SHP77 treated with DMSO at 0.1 percent for 48 hours (cell line): ENCODE measurements at regions not wholly inside any gene's neighbourhood (a gene's known extent, or its start where the extent isn't known, plus 50 kb on each side); places are given as distances from the start of the nearest gene placed in this dataset.

ENCODE experiments used
- DNase-seq: peaks from one replicate; lab custom pipeline; 2025; lab: John Stamatoyannopoulos, UW

DNA sequence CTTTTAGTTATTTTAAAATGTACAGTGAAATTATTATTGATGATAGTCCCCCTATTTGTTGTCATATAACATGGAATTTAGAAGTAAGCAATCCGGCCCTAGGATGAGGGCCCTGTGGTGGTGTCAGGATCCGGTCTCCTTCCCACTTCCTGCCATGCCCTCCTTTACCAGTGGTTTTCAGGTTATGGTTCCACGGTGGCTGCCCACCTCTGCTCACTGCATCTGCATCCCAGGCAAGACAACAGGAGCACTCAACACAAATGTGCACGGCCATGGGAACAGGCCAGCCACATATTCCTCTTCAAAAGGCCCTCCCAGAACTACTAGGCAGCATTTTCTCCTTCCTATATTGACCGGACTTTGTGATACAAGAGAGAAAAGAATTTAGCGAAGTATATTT is 1007.2 kb downstream of the TBC1D22A start:
- no peak for DNase-seq

DNA sequence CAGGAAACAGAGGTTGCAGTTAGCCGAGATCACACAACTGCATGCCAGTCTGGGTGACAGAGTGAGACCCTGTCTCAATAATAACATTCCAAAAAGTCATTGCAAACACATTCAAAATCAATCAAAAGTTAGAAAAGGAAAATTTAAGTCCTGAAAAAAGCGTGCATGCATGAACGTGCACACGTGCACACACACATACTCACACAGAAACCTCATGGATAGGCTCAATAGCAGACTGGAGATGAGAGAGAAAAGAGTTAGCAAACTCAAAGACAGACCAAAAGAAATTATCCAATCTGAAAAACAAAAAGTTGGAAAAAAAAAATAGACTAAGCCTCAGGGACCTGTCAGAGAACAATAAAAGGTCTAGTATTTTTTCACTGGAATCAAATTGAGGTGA is 1005.6 kb downstream of the TBC1D22A start:
- no peak for DNase-seq

DNA sequence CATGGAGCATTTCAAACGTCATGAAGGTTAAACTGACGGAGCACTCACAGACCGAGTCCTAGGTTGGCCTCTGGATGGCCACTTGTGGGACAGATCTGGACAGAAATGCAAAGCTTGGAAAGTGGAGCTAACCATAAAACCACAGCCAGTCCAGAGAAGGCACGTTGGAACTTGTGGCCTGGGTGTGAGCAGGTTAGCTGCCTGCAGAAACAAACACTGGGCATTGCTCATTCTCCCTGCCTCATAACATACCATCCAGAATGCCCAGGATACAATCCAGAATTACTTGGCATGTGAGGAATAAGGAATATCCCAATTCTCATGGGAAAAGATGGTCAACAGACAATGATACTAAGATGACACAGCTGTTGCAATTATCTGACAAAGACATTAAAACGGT is 1005.0 kb downstream of the TBC1D22A start:
- no peak for DNase-seq

DNA sequence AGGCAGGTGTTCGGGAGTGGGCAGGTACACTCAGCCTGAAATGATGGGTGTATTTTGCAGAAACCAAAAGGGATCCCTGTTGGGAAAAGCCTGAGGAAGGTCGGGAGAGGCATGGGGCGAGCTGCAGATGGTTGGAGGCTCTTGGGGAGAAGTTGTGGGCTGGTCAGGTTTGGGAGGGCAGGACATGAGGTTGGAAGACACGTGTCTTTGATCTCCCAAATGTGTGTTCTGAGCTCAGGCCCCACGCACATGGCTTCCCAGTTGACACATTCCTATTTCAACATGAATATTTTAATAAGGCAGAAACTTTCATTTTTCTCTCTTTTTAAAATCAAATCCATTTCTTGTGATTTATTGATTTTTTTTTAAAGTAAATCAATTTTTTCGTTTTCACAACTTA is 1003.3 kb downstream of the TBC1D22A start:
- DNase-seq, result no peak

DNA sequence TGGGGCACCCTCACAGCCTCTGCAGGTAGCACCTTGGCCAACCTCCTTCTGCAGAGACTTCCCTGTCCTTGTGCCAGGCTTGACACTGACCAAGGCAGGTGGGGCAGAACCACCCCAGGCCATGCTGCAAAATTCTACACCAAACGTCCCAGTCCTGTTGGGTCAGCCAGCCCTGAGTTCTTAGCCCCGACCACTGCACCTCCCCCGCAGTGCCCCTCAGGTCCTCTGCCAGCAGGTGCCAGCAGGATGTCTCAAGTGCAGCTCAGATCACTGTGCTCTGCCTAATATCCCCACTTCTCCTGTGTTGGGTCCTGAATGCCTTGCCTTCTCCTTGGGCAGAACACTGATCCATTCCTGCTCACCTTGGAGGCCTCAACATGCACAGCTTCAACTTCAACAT is 999.7 kb downstream of the TBC1D22A start:
- no peak for DNase-seq

DNA sequence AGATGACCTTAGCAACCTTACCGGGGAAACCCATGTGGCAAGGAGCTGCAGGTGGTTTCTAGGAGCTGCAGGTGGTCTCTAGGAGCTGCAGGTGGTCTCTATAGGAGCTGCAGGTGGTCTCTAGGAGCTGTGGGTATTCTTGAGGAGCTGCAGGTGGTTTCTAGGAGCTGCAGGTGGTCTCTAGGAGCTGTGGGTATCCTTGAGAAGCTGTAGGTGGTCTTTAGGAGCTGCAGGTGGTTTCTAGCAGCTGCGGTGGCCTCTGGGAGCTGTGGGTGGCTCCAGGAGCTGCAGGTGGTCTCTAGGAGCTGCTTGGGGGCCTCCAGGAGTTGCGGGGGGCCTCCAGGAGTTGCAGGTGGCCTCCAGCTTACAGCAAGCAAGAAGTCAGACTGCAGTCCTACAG is 997.5 kb downstream of the TBC1D22A start:
- DNase-seq, result no peak

DNA sequence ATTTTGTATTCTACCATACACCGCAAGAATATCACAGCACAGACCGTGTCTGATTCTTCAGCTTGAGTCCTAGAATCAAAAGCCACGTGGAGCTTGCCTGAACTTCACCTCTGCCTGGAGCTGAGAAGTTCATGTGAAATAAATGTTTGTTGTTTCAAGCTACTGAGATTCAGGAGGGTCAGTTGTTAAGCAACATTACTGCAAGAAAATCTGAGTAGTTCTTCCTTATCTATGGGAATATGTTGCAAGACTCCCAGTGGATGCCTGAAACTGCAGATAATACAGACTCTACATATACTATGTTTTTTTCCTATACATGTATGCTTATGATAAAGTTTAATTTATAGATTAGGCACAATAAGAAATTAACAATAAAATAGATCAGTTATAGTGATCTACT is 995.3 kb downstream of the TBC1D22A start:
- DNase-seq, result no peak

DNA sequence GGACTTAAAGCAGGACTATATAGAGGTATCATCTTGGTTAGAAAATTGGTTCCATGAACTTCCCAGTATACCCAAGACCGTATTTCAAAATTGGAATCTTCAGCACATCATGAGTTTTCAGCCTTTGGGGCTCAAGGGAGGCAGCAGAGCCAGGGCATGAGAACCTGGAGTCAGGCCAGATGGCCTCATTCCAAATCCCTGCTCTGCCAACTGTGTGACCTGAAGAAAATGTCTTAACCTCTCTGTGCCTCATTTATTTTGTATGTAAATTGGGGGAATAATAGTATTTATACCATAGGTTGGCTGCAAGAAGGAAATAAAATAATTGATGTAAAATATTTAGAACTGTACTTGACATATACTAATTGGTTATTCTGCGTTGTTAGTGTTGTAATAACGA is 987.6 kb downstream of the TBC1D22A start:
- no peak for DNase-seq

DNA sequence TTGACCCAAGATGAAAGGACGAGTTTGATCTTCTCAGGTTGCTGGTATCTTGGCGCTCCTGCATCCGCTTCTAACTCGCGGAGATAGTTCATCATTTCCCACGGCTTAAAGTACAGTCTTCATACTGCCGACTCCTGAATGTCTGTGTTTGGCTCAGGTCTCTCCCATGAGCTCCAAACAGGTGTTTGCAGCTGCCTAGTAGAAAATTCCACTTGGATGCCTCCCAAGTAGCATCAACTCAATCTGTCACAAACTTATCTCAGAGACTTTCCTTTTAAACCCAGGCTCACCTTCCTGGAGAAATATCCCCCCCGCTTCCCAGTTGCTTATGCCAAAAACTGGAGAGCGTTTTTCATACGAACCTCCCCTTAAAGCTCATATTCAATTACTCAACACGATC is 986.5 kb downstream of the TBC1D22A start:
- no peak for DNase-seq

DNA sequence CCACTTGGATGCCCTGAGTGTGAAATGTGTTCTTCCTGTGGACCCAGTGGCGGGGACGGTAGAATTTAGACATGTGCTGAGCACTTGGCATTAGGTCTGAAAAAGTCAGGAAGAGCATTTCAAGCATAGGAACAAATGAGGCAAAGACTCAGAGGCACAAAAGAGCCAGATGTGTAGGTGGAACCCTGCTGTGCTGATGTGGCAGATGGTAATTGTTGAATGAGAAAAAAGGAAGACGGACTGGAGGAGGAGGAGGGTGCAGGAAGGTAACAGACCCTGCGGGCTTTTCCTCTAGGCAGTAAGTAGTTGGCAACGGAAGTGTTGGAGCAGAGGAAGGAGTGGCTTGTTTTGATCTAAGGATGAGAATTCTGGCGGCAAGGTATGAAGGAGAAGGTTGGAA is 985.8 kb downstream of the TBC1D22A start:
- DNase-seq, result no peak

DNA sequence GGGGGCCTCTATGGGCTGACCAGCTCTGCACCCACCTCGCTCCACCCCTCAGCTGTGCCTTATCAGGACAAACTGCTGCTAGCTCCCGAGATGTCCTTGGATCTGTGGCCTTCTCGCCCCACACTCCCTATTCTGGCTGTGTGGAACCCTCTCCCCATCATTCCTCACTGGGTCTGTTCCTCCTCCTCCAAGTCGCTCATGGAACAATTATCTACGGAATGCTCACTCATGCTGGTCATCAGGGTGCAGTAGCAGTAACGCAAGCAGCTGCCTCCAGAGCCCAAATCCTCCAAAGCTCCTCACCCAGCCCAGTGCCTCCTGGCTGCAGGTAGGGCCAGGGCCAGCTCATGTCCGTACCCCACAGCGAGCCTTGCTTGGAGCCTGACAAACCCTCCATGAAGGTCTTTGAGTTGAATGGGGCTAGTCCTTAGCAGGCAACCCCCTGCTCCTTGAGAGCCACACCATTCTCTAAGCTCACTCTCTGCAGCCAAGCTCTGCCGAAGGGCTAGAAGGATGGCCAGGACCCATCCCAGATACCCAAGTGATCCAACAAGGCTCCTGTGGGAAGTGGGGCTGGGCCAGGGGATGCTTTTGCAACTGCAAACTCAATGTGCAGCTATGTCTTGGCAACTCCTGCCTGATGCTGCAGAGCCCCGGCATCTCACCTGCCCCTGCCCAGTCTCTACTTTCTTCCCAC is 977.8 kb downstream of the TBC1D22A start:
- no peak for DNase-seq

DNA sequence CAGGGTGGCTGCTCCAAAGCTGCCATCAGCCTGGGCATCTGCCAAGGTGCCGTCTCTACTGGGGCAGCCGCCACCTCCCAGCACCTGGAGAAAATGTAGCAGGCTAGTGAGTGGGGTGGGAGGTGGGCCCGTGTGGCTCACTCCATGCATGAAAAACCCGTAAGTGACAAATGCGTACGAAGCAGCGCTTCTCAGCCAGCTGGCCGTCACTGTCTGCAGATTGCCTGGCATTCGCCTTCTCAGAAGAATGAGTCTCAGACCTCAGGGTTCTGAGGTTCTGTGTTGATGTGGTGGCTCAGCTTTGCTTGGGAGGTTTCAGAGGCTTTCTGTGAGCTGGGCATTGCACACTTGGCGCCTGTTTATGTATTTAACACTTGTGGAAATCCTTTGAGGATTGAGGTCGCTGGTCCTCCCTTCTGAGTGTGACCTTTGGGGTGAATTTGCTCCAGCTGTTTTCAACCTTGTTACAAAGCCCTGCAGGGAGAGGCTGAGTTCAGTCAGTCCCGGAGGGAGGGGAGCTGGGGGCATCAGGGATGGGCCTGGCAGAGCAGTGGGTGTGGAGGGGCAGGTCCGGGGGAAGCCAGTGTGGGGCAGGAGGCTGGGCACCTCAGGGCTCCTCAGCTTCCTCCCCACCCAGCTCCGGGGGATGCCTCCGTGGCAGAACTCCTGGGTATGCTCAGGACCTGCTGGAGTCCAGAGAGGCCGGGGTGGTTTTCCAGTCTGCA is 977.0 kb downstream of the TBC1D22A start:
- DNase-seq, result no peak

DNA sequence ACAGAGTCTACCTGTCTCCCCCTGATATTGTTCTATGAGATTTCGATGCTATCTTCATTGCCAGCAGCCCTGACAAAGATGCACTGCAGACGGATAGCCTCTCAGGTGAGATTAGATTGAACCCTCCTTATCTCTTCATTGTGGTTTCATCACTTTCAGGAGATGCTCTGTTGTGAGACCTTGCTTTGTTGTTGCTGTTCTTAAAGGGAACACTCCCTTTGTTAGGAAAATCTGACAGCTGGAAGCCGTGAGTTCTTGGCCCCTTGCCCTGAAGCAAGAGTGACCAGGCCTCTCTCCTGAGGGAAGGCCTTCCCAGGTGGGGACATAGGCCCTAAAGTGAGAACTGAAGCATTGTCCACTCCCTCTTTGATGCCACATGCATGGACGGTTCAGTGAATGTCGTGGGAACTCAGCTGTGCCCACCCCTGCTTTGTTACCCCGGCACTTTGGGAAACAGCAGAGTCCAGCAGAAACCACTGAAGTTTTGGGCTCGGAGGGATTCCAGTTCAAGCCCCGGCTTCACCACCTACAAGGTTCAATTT is 976.1 kb downstream of the TBC1D22A start:
- no peak for DNase-seq

DNA sequence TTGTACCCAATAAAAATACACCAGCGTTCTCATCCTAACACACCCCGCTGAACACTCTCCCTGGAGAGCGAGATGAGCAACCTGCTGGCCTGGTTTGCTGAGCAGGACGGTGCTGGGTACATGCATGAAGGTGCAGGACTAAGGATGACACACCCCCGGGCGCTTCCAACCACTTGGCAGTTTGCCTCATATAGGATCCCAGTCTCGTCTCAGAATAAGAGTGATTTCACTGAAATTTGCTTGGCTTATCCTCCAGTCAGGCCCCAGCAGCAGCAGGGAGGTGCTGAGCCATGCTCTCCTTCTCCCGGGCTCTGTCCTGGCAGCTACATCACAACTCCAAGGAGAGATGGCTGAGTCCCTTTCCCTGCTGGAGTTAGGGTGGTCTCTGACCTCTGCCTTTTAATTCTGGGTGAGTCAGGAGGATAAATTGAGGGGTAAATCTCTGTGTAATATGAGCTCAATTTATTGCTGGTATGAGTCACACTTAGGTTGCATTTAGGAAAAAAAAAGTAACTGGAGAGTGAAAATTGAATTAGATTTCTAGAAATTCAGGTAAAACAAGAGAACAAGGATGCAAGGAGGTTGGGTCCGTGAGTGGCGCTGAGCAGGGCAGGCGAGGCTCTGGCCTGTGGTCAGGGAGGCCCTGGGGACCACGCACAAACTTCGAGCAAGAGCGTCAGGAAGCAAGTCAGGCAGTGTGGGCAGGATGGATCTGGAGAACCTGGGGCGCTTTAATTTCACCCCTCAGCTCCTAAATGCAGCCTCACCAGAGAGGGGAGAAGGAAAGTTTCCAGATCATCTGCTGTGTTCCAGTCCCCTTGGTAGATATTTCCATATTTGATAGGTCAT is 974.0 kb downstream of the TBC1D22A start:
- no peak for DNase-seq

DNA sequence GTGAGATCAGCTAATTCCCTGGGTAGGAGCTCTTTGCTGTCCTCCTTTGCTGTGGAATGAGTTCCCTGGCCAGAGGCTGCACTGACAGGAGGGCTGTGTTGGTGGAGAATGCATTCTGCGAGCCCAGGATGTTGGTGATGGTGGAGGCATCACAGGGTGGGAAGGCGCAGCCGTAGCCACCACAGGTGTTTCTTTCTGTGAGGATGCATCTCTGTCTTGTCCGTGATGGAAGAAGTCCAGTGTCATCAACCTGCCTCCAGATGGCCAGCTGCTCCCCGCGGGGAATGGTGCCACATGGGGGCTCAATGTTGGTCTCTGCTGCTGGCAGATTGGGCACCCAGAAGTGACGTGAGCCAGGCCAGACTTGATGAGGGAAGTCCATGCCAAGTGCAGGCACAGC is 972.1 kb downstream of the TBC1D22A start:
- DNase-seq, result no peak

DNA sequence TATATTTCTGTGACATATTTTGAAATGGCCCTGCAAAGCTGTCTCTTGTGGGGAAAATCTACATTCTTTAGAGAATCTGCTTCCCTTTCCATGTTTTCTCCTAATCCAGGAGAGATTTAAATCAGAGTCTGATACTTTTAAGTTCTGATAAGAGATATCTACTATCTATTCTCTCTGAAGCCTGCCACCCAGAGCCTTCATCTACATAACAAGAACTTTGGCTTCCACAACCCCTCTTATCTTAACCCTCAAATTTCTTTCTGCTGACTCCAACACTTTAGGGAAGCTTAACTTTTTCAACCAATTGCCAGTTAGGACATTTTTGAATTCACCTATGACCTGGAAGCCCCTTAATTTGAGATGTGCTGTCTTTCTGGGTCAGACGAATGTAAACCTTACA is 965.2 kb downstream of the TBC1D22A start:
- DNase-seq, result no peak

DNA sequence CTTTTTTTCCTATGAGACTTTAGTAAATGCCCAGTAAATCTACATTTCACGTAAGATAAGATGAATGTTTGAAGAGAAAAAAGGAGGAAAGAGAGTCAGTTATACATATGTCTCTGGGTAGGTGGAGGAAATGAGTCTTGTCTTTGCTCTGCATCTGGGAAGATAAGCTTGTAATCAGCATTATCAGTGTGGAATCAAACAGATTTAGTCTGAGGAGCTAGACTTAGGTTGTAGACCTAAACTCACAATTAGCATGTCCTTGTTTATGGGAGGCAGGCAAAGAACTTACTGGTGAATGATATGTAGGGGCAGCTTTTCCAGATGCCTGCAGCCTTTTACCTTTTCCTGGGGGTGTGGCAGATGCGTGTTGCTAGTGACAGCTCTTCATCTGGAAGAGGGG is 962.3 kb downstream of the TBC1D22A start:
- no peak for DNase-seq

DNA sequence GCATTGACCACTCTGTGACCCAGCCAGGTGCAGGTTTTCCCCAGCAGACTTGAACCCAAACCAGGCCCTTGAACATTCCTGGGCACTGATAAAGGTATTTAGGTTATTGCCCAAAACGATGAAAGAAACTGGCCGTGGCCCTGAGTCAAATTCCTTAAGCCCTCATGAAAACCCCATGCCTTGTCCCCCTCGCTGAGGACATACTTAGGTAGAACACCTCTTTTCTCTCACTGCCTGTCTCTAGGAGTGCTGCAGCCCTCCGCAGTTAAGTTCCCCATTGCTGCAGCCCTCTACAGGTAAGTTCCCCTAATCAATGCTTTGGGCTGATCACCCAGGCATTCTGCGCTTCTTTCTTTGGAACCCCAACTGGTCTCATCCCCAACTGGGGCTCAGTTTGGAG is 961.6 kb downstream of the TBC1D22A start:
- DNase-seq, result no peak

DNA sequence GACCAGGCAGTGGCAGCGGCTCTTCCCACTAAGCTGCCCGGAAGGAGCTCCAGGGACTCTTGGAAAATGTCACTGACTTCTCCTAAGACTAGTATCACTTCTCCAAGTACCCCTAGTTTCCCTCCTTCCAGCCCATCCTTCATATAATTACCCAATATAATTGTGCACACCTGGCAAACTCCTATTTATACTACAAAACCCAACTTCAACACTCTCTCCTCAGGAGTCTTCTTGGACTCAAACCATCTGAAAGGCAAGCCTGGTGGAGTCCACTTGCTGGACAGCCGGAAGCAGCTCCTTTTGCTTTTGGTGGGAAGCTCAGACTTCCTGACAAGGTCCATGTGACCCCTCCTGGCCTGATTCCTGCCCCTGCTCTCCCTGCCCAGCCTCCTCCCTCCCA is 955.9 kb downstream of the TBC1D22A start:
- no peak for DNase-seq

DNA sequence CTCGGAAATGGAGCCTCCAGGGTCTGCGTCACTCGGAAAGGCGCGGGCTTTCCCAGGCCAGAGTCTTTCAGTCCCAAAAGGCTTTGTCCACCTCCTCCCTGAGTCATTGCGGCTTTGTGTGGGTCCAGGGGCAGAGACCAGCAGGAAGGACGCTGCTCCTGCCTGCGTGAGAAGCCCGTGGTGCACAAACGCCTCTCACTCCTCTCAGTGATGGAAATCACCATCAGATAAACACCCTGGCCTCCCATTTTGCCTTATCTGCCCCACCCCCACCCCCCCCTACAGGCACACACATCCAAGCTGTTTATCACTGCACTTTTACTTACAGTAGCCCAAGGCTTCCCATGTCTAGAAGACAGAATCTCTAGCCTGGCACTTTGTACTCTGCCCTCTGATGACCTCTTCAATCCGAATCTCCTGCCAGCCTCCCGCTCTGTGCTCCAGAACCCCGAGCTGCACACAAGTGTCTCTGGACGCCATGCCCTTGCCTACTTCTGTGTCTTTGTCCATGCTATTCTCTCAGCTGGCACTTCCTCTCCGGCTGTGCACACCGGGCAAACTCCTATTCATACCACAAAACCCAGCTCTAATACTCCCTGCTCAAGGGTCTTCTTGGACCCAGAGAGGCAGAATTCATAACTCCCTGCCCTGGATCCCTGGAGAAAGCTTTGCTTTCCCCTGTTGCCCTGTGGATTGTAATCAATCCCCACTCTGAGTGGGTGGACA is 954.6 kb downstream of the TBC1D22A start:
- DNase-seq, result no peak

DNA sequence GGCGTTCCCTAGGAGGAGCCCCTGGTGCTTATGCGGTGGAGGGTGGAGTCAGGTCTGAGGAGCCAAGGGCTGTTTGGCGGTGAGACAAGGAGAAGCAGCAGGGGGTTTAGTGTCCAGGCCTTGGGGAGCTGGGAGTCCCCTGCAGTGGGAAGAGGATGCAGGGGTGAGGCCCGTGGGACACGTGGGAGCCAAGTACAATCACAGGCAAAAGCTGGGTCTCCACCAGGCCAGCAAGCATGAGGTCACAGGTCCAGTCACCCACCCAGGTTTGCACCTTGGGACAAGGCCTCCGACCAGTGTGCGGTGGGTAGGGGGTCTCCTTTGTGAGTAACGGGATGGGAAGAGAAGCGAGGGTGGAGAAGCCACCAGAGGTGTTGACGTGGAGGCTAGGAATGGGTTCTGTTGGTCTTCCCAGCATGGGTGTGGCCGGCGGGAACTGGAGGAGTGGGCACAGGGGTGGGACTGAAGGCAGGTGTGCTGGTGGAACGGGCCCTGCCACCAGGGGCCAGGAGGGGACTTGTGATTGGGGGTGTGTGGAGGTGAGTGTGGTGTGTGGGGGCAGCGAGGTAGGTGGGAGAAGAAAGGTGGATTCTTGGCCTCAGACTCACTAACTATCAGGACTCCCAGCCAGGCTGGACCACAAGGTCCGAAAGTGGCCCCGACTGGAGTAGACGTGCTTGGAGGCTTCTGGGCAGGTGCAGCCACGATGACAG is 953.6 kb downstream of the TBC1D22A start:
- no peak for DNase-seq
